K562 (cell line): ENCODE measurements at regions not wholly inside any gene's neighbourhood (a gene's known extent, or its start where the extent isn't known, plus 50 kb on each side); places are given as distances from the start of the nearest gene placed in this dataset.

ENCODE experiments used
- ELK3 ChIP-seq: fragments of 450-650 bp; formaldehyde crosslinking; IDR thresholded peaks from 2 replicates; pipeline ENCODE4 v1.4.0; 2020; ENCODE audit warnings: mild to moderate bottlenecking
- MEF2A ChIP-seq: IDR thresholded peaks from 2 replicates; pipeline ENCODE4 v1.6.1; 2011; ENCODE audit warnings: low read depth, mild to moderate bottlenecking, low read length, moderate library complexity; ENCODE audit not compliant: control insufficient read depth
- NR4A1 ChIP-seq, 2 experiments: fragments of 250-450 bp in 1 of 2; fragments of 450-650 bp in 1 of 2; sonication (Bioruptor Pico) in 1 of 2; IDR thresholded peaks; 2 replicates each; pipeline versions ENCODE4 v1.4.0 to v1.6.1; 2016 to 2020; ENCODE audit warnings: mild to moderate bottlenecking in 2 of 2, missing compliant biosample characterization in 1 of 2, missing genetic modification characterization in 1 of 2, moderate library complexity in 1 of 2
- POLR2AphosphoS5 ChIP-seq: IDR thresholded peaks from 2 replicates; pipeline ENCODE4 v1.6.1; 2011; ENCODE audit warnings: mild to moderate bottlenecking, low read depth, low read length, moderate library complexity; ENCODE audit not compliant: control insufficient read depth, insufficient read depth
- POLR2G ChIP-seq: fragments of 200-400 bp; formaldehyde crosslinking; IDR thresholded peaks from 2 replicates; pipeline ENCODE4 v1.6.1; 2017; ENCODE audit warnings: low read depth, mild to moderate bottlenecking, antibody characterized with exemption, low read length, moderate library complexity
- RNF2 ChIP-seq: sonication (generic); IDR thresholded peaks from 2 replicates; pipeline ENCODE4 v1.6.1; 2016
- ZBTB11 ChIP-seq, 3 experiments: fragments of 200-800 bp in 1 of 3; fragments of 250-450 bp in 1 of 3; fragments of 450-650 bp in 1 of 3; sonication (Bioruptor Pico) in 1 of 3; sonication (Bioruptor generic) in 1 of 3; formaldehyde crosslinking in 1 of 3; IDR thresholded peaks; 2 replicates each; pipeline versions ENCODE4 v1.6.1 to v1.8.0; 2016 to 2022; ENCODE audit warnings: mild to moderate bottlenecking in 2 of 3, missing genetic modification characterization in 2 of 3, missing compliant biosample characterization in 1 of 3, moderate library complexity in 1 of 3
- ZNF316 ChIP-seq: fragments of 450-650 bp; IDR thresholded peaks from 2 replicates; pipeline ENCODE4 v1.6.1; 2016
- ZNF778 ChIP-seq: fragments of 450-650 bp; formaldehyde crosslinking; IDR thresholded peaks from 2 replicates; pipeline ENCODE4 v1.4.0; 2020; ENCODE audit warnings: mild to moderate bottlenecking, moderate library complexity

- no peak for TF ChIP-seq ZNF316
- no peak for TF ChIP-seq POLR2G
- no peak for TF ChIP-seq ZNF778 (CRISPR knock-in tag)
- no peak for TF ChIP-seq ELK3 (CRISPR knock-in tag)
- no peak for TF ChIP-seq ZBTB11 (CRISPR knock-in tag; IDR thresholded peaks at IDR 0.05)
- no peak for TF ChIP-seq MEF2A
- no peak for TF ChIP-seq POLR2AphosphoS5
- no peak for TF ChIP-seq RNF2
- TF ChIP-seq NR4A1 (CRISPR knock-in tag; IDR thresholded peaks at IDR 0.05) = no peak
- TF ChIP-seq NR4A1 (tag; IDR thresholded peaks at IDR 0.05) = no peak
Observed at GRCh38 chr6:98578016-98578415, 256.4 kb upstream of the POU3F2 start (continued).
